CD4-positive, alpha-beta T cell (primary cell): ENCODE measurements at regions not wholly inside any gene's neighbourhood (a gene's known extent, or its start where the extent isn't known, plus 50 kb on each side); places are given as distances from the start of the nearest gene placed in this dataset.

Experiments
- ATAC-seq: fragments of 200-7000 bp; cut with Tn5 transposase; one replicate; pipeline ENCODE4 v1.10.0; 2022; ENCODE audit warnings: mild to moderate bottlenecking; ENCODE audit not compliant: poor library complexity
- CTCF ChIA-PET: fragments of 350-600 bp; sonication (Branson Sonifier 250); formaldehyde crosslinking; loops from one replicate; lab custom pipeline; 2021; ENCODE audit warnings: antibody characterized with exemption, inconsistent platforms; lab: Charles Lee
- POLR2A ChIA-PET: fragments of 350-600 bp; sonication (Branson Sonifier 250); formaldehyde crosslinking; loops from one replicate; lab custom pipeline; 2021; ENCODE audit warnings: antibody characterized with exemption, inconsistent platforms; lab: Charles Lee
- DNase-seq, 14 experiments: peaks; one replicate each; pipeline ENCODE4 v3.0.0-alpha.2; 2013 to 2020; ENCODE audit warnings: mixed read lengths in 2 of 14
- H3K27ac ChIP-seq, 2 donors: one replicate each; pipeline versions ENCODE4 v1.5.1 to v1.7.0; 2013; ENCODE audit warnings: low read length in 2 of 2, low read depth in 1 of 2, mild to moderate bottlenecking in 1 of 2
- H3K27me3 ChIP-seq, 2 experiments: 1 replicate in 1 of 2; 2 replicates in 1 of 2; pipeline versions ENCODE4 v1.6.1 to v1.7.0; 2013; ENCODE audit warnings: low read length in 2 of 2, control low read depth in 1 of 2, mild to moderate bottlenecking in 1 of 2, moderate library complexity in 1 of 2; ENCODE audit not compliant: insufficient read depth in 2 of 2, control insufficient read depth in 1 of 2
- H3K36me3 ChIP-seq: one replicate; pipeline ENCODE4 v1.6.1; 2013; ENCODE audit warnings: low read length, control low read depth; ENCODE audit not compliant: insufficient read depth
- H3K4me1 ChIP-seq: one replicate; pipeline ENCODE4 v1.6.1; 2013; ENCODE audit warnings: low read length, control low read depth; ENCODE audit not compliant: insufficient read depth
- H3K4me3 ChIP-seq: one replicate; pipeline ENCODE4 v1.5.1; 2013; ENCODE audit warnings: mild to moderate bottlenecking, low read length, moderate library complexity
- H3K9me3 ChIP-seq, 2 experiments: 1 replicate in 1 of 2; 2 replicates in 1 of 2; pipeline versions ENCODE4 v1.6.1 to v1.7.0; 2013; ENCODE audit warnings: low read length in 2 of 2, mild to moderate bottlenecking in 2 of 2, control low read depth in 1 of 2, moderate library complexity in 1 of 2; ENCODE audit not compliant: control insufficient read depth in 1 of 2, insufficient read depth in 1 of 2
- H3K27ac Mint-ChIP-seq: one replicate; pipeline ENCODE4 v1.8.0; 2020; ENCODE audit warnings: mixed read lengths
- H3K27me3 Mint-ChIP-seq: one replicate; pipeline ENCODE4 v1.8.0; 2021; ENCODE audit warnings: mixed read lengths
- H3K36me3 Mint-ChIP-seq: one replicate; pipeline ENCODE4 v1.8.0; 2021; ENCODE audit warnings: low read depth, mixed read lengths
- H3K4me1 Mint-ChIP-seq: one replicate; pipeline ENCODE4 v1.8.0; 2021; ENCODE audit warnings: low read depth, mixed read lengths
- H3K4me3 Mint-ChIP-seq: one replicate; pipeline ENCODE4 v1.8.0; 2020; ENCODE audit warnings: mild to moderate bottlenecking, mixed read lengths
- H3K9me3 Mint-ChIP-seq: one replicate; pipeline ENCODE4 v1.8.0; 2020; ENCODE audit warnings: mixed read lengths
- CTCF ChIP-seq: fragments of 200-600 bp; IDR thresholded peaks from one replicate; pipeline ENCODE4 v1.8.0; 2022; ENCODE audit warnings: antibody characterized with exemption, mild to moderate bottlenecking
- intact Hi-C, 2 experiments: fragments of 100-400 bp; cut with DNase I in 1 of 2; cut with micrococcal nuclease in 1 of 2; formaldehyde crosslinking; loops; one replicate each; pipeline versions ENCODE4 v1.15.1 to v1.9.0; 2023 to 2025; cut with DNase I, micrococcal nuclease

GRCh38 chr17:71441098-71441497, 679.7 kb upstream of the SOX9 start:
- no peaks in the 10 kb centered on the region for H3K27me3 ChIP-seq
- no peaks in the 10 kb centered on the region for H3K27me3 Mint-ChIP-seq
- intact Hi-C loops, result loop anchor here in 1 of 2 experiments (5.0 kb wide), 1 partner anchor 76 kb away; no protein-coding TSS in a partner anchor
- no peak overlapping the region for H3K27ac ChIP-seq
- DNase-seq (no peak), ATAC-seq (no peak)
- peaks cover 0 to 7% of the 10 kb centered on the region in 2 experiments for H3K9me3 ChIP-seq
- H3K4me1 ChIP-seq, result no peaks in the 10 kb centered on the region
- H3K36me3 ChIP-seq, result no peaks in the 10 kb centered on the region
- ChIA-PET POLR2A (no interaction called here), CTCF (no interaction called here)
- H3K4me1 Mint-ChIP-seq, result no peaks in the 10 kb centered on the region
- no peak overlapping the region for H3K27ac Mint-ChIP-seq
- no peaks in the 10 kb centered on the region for H3K36me3 Mint-ChIP-seq
- H3K4me3 Mint-ChIP-seq, result no peak overlapping the region
- peaks cover 2% of the 10 kb centered on the region for H3K9me3 Mint-ChIP-seq
- no peak overlapping the region for H3K4me3 ChIP-seq
- TF ChIP-seq CTCF, result no peak

GRCh38 chr17:71444078-71444477, 676.7 kb upstream of the SOX9 start:
- CTCF ChIA-PET, result no interaction called here
- no peak overlapping the region for H3K27ac ChIP-seq
- Mint-ChIP-seq H3K27ac (no peak overlapping the region), H3K4me3 (no peak overlapping the region), H3K4me1 (no peaks in the 10 kb centered on the region), H3K9me3 (peaks cover 5% of the 10 kb centered on the region), H3K36me3 (no peaks in the 10 kb centered on the region), H3K27me3 (no peaks in the 10 kb centered on the region)
- ATAC-seq (no peak), DNase-seq (no peak)
- intact Hi-C loops, result loop anchor here in 1 of 2 experiments (5.0 kb wide), 1 partner anchor 73 kb away; no protein-coding TSS in a partner anchor
- peaks cover 0 to 7% of the 10 kb centered on the region in 2 experiments for H3K9me3 ChIP-seq
- H3K36me3 ChIP-seq, result no peaks in the 10 kb centered on the region
- no peaks in the 10 kb centered on the region for H3K4me1 ChIP-seq
- H3K4me3 ChIP-seq, result no peak overlapping the region
- no peaks in the 10 kb centered on the region for H3K27me3 ChIP-seq
- no peak for TF ChIP-seq CTCF
- POLR2A ChIA-PET, result no interaction called here

GRCh38 chr17:71446645-71447437, 674.0 kb upstream of the SOX9 start:
- DNase-seq (no peak), ATAC-seq (no peak)
- H3K36me3 ChIP-seq, result no peaks in the 10 kb centered on the region
- Mint-ChIP-seq H3K4me3 (no peak overlapping the region), H3K27ac (no peak overlapping the region), H3K36me3 (no peaks in the 10 kb centered on the region), H3K9me3 (peaks cover 5% of the 10 kb centered on the region), H3K27me3 (no peaks in the 10 kb centered on the region), H3K4me1 (no peaks in the 10 kb centered on the region)
- H3K9me3 ChIP-seq, result no peaks in the 10 kb centered on the region
- ChIA-PET POLR2A (no interaction called here), CTCF (no interaction called here)
- H3K27me3 ChIP-seq, result no peaks in the 10 kb centered on the region
- H3K4me3 ChIP-seq, result no peak overlapping the region
- no peaks in the 10 kb centered on the region for H3K4me1 ChIP-seq
- H3K27ac ChIP-seq, result no peak overlapping the region
- TF ChIP-seq CTCF, result no peak
- intact Hi-C loops, result no loop called here
